ENCODE measurements at regions not wholly inside any gene's neighbourhood (a gene's known extent, or its start where the extent isn't known, plus 50 kb on each side); places are given as distances from the start of the nearest gene placed in this dataset.

DNA sequence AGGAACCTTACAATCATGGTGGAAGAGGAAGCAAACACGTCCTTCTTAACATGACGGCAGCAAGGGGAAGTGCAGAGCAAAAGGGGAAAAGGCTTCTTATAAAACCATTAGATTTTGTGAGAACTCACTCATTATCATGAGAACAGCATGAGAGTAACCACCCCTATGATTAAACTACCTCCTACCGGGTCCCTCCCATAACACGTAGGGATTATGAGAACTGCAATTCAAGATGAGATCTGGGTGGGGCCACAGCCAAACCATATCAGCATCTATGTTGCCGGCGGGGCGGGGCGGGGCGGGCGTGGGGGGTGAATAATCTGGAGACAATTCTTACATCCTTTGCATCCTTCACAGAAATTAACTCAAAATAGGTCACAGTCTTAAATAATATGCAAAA, 58.8 kb upstream of the GFPT2 start:
- TF ChIP-seq, protein P1, sequence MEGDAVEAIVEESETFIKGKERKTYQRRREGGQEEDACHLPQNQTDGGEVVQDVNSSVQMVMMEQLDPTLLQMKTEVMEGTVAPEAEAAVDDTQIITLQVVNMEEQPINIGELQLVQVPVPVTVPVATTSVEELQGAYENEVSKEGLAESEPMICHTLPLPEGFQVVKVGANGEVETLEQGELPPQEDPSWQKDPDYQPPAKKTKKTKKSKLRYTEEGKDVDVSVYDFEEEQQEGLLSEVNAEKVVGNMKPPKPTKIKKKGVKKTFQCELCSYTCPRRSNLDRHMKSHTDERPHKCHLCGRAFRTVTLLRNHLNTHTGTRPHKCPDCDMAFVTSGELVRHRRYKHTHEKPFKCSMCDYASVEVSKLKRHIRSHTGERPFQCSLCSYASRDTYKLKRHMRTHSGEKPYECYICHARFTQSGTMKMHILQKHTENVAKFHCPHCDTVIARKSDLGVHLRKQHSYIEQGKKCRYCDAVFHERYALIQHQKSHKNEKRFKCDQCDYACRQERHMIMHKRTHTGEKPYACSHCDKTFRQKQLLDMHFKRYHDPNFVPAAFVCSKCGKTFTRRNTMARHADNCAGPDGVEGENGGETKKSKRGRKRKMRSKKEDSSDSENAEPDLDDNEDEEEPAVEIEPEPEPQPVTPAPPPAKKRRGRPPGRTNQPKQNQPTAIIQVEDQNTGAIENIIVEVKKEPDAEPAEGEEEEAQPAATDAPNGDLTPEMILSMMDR (IDR thresholded peaks at IDR 0.05; ENCODE audit: insufficient read depth, low read length), result no peak
- DNase-seq (ENCODE audit: low read depth), result no peak
- no peak overlapping the region for H3K4me3 ChIP-seq (ENCODE audit: low read depth, low read length)

DNA sequence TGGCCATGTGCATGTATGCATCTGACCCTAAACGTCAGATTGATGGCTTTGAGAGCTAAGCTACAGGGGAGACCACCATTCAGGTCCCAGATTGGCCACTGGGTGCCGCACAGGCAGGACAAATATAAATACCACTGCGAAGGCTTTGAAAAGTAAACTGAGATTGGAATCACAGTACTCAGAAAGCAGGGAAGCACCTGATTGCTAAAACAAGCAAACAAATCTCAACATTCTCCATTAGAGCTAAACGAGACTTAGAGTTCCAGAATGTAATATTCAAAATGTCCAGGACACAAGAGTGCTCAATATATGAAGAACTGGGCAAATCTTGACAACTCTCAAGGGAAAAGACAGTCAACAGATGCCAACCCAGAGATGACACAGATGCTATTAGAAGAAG, 61.0 kb upstream of the GFPT2 start:
- TF ChIP-seq, protein P1 (IDR thresholded peaks at IDR 0.05; ENCODE audit: insufficient read depth, low read length), result no peak
- DNase-seq (ENCODE audit: low read depth), result no peak
- H3K4me3 ChIP-seq (ENCODE audit: low read depth, low read length), result no peak overlapping the region

DNA sequence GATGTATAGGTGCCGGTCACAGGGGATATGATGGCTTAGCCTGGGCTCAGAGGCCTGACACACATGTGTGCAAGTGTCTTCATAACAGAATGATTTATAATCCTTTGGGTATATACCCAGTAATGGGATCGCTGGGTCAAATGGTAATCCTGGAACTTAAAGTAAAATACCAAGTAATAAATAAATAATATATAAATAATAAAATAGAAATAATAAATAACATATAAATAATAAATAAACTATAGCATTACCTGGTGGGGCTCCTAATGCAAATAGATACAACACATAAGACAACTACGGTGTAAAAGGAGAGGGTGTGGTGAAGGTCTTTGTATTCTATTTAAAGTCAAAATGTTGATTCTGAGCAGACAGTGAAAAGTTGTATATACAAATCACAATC, 68.5 kb upstream of the GFPT2 start:
- no peak overlapping the region for H3K4me3 ChIP-seq (ENCODE audit: low read depth, low read length)
- TF ChIP-seq, protein P1 (IDR thresholded peaks at IDR 0.05; ENCODE audit: insufficient read depth, low read length), result no peak
- no peak for DNase-seq (ENCODE audit: low read depth)

DNA sequence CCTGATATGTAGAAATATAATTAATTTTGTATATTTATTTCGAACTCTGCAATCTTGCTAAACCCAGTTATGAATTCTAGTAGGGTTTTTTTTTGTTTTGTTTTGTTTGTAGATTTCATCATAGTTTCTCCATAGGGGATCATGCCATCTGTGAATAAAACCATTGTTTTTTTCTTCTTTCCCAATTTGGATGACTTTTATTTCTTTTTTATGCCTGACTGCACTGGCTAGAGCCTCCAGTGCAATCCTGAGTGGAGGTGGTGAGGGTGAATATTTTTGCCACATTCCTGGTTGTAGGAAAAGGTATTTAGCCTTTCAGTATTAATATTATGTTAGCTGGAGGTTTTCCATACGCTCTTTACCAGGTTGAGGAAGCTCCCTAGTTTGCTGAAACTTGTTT, 70.0 kb upstream of the GFPT2 start:
- H3K4me3 ChIP-seq (ENCODE audit: low read depth, low read length), result no peak overlapping the region
- DNase-seq (ENCODE audit: low read depth), result no peak
- TF ChIP-seq, protein P1 (IDR thresholded peaks at IDR 0.05; ENCODE audit: insufficient read depth, low read length), result no peak

DNA sequence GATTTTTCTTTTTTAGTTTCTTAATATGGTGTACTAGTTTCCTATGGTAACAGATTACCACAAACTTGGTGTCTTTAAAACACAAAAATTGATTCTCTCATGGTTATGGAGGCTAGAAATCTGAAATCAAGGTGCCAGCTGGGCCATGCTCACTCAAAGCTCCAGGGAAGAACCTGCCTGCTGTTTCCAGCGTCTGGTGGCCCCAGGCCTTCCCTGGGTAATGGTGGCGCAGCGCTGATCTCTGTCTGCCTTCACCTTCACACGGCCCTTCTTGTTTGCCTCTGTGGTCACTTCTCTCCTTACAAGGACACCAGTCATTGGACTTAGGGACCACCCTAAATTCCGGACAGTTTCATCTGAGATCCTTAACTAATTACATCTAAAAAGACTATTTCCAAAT, 70.5 kb upstream of the GFPT2 start:
- no peak overlapping the region for H3K4me3 ChIP-seq (ENCODE audit: low read depth, low read length)
- no peak for DNase-seq (ENCODE audit: low read depth)
- TF ChIP-seq, protein P1 (IDR thresholded peaks at IDR 0.05; ENCODE audit: insufficient read depth, low read length), result no peak

DNA sequence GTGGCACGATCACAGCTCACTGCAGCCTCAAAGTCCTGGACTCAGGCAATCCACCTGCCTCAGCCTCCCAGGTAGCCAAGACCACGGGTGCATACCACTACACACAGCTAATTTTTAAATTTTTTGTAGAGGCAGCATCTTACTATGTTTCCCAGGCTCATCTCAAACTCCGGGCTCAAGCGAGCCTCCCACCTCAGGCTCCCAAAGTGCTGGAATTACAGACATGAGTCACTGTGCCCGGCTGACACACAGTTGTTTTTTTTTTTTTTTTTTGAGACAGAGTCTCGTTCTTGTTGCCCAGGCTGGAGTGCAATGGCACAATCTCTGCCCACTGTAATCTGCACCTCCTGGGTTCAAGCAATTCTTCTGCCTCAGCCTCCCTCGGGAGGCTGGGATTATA, 70.1 kb upstream of the CNOT6 start:
- TF ChIP-seq, protein P1 (IDR thresholded peaks at IDR 0.05; ENCODE audit: insufficient read depth, low read length), result no peak
- DNase-seq (ENCODE audit: low read depth), result no peak
- H3K4me3 ChIP-seq (ENCODE audit: low read depth, low read length), result no peak overlapping the region

DNA sequence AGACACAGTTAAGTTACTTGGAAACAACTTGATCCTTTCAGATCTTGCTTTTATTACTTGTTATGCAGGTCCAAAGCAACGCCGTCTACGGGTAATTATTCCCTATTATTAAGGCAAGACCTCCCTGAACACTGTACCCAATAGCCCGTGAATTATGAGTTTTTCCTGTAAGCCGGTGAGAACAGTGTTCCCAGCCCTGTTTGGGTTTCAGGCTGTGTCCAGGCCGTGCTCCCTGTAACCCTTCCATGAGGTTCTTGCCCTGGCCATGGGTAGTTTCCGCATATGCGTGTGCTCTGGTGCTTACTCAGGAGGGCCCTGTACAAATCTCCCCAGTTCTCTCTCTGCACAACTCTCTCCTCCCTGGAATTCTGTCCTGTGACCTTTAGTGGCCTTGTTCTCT, 65.6 kb upstream of the CNOT6 start:
- no peak overlapping the region for H3K4me3 ChIP-seq (ENCODE audit: low read depth, low read length)
- TF ChIP-seq, protein P1 (IDR thresholded peaks at IDR 0.05; ENCODE audit: insufficient read depth, low read length), result no peak
- no peak for DNase-seq (ENCODE audit: low read depth)

All from fibroblast of the aortic adventitia (primary cell).